Common myeloid progenitor, CD34-positive (primary cell): ENCODE measurements at regions not wholly inside any gene's neighbourhood (a gene's known extent, or its start where the extent isn't known, plus 50 kb on each side); places are given as distances from the start of the nearest gene placed in this dataset.
A peak's percentile ranks its signal among the peaks of the same experiment; 100 is the strongest.

Source experiments
- CTCF ChIA-PET: fragments of 350-600 bp; sonication (Branson Sonifier 250); formaldehyde crosslinking; loops from one replicate; lab custom pipeline; 2021; ENCODE audit warnings: antibody characterized with exemption; lab: Charles Lee
- POLR2A ChIA-PET: fragments of 350-600 bp; sonication (Branson Sonifier 250); formaldehyde crosslinking; loops from one replicate; lab custom pipeline; 2021; ENCODE audit warnings: antibody characterized with exemption; lab: Charles Lee
- DNase-seq, 3 donors: peaks; one replicate each; pipeline versions ENCODE4 v3.0.0 to v3.0.0-alpha.2; 2013
- H3K27ac ChIP-seq, 2 experiments: 1 replicate in 1 of 2; 2 replicates in 1 of 2; pipeline ENCODE4 v1.7.0; 2013; ENCODE audit warnings: inconsistent platforms in 2 of 2, low read length in 2 of 2, mild to moderate bottlenecking in 2 of 2, low read depth in 1 of 2, moderate library complexity in 1 of 2; ENCODE audit not compliant: severe bottlenecking in 2 of 2, insufficient read depth in 1 of 2, poor library complexity in 1 of 2
- H3K27me3 ChIP-seq, 5 experiments: replicated peaks in 2 of 5; 1 replicate in 3 of 5; 2 replicates in 2 of 5; pipeline versions ENCODE4 v1.6.1 to v1.7.0; 2013; ENCODE audit warnings: low read length in 4 of 5, mild to moderate bottlenecking in 2 of 5, moderate library complexity in 2 of 5, inconsistent platforms in 1 of 5; ENCODE audit not compliant: insufficient read depth in 5 of 5, control insufficient read depth in 4 of 5
- H3K36me3 ChIP-seq, 4 experiments: 1 replicate in 2 of 4; 2 replicates in 2 of 4; pipeline versions ENCODE4 v1.6.1 to v1.7.0; 2013; ENCODE audit warnings: low read length in 3 of 4, control low read depth in 1 of 4, mild to moderate bottlenecking in 1 of 4; ENCODE audit not compliant: control insufficient read depth in 4 of 4, insufficient read depth in 4 of 4
- H3K4me1 ChIP-seq, 4 experiments: 1 replicate in 3 of 4; 2 replicates in 1 of 4; pipeline versions ENCODE4 v1.6.1 to v1.7.1; 2013; ENCODE audit warnings: low read length in 3 of 4, mild to moderate bottlenecking in 3 of 4, control low read depth in 1 of 4, inconsistent platforms in 1 of 4, moderate library complexity in 1 of 4; ENCODE audit not compliant: control insufficient read depth in 4 of 4, insufficient read depth in 4 of 4; ENCODE audit errors: control extremely low read depth in 1 of 4
- H3K4me3 ChIP-seq, 7 experiments: 1 replicate in 4 of 7; 2 replicates in 3 of 7; pipeline versions ENCODE4 v1.5.1 to v1.7.0; 2013; ENCODE audit warnings: mild to moderate bottlenecking in 7 of 7, low read length in 6 of 7, moderate library complexity in 6 of 7, inconsistent platforms in 2 of 7, low read depth in 2 of 7, control low read depth in 1 of 7; ENCODE audit not compliant: insufficient read depth in 4 of 7, control insufficient read depth in 1 of 7; ENCODE audit errors: extremely low read depth in 1 of 7
- H3K9me3 ChIP-seq, 5 experiments: 1 replicate in 4 of 5; 2 replicates in 1 of 5; pipeline versions ENCODE4 v1.6.1 to v1.7.1; 2013; ENCODE audit warnings: low read length in 4 of 5, mild to moderate bottlenecking in 2 of 5, inconsistent platforms in 1 of 5, low read depth in 1 of 5, moderate library complexity in 1 of 5; ENCODE audit not compliant: control insufficient read depth in 4 of 5, insufficient read depth in 2 of 5; ENCODE audit errors: control extremely low read depth in 1 of 5
- WGBS: methylation state at CpG from one replicate; pipeline ENCODE4 v1.1.5; 2013; ENCODE audit not compliant: insufficient coverage; 5-methylcytosine and 5-hydroxymethylcytosine counted together

GRCh38 chr3:5840056-5840455 is 652.5 kb downstream of the EDEM1 start:
- Histone ChIP-seq H3K4me3 (no peak overlapping the region), H3K9me3 (peaks cover 0 to 2% (median 0%) of the 10 kb centered on the region in 5 experiments), H3K36me3 (no peaks in the 10 kb centered on the region), H3K4me1 (no peaks in the 10 kb centered on the region), H3K27ac (no peak overlapping the region), H3K27me3 (no peaks in the 10 kb centered on the region)
- ChIA-PET POLR2A (no interaction called here), CTCF (no interaction called here)
- 100% methylated on average over 1 of the region's 3 CpGs for WGBS
- DNase-seq = no peak

- no peak overlapping the region for H3K4me3 ChIP-seq
- ChIA-PET CTCF (no interaction called here), POLR2A (no interaction called here)
- H3K27ac ChIP-seq = no peak overlapping the region
- peaks cover 0 to 2% (median 0%) of the 10 kb centered on the region in 5 experiments for H3K9me3 ChIP-seq
- WGBS = 100% methylated on average over 1 of the region's 2 CpGs
- DNase-seq = no peak
- no peaks in the 10 kb centered on the region for H3K4me1 ChIP-seq
- no peaks in the 10 kb centered on the region for H3K27me3 ChIP-seq
- H3K36me3 ChIP-seq = no peaks in the 10 kb centered on the region
Measured at GRCh38 chr3:5841599-5841998, 654.1 kb downstream of the EDEM1 start.

GRCh38 chr3:5846261-5846660 is 658.8 kb downstream of the EDEM1 start:
- Histone ChIP-seq H3K4me3 (no peak overlapping the region), H3K36me3 (no peaks in the 10 kb centered on the region), H3K27me3 (no peaks in the 10 kb centered on the region), H3K27ac (no peak overlapping the region), H3K4me1 (no peaks in the 10 kb centered on the region), H3K9me3 (no peaks in the 10 kb centered on the region)
- WGBS = 100% methylated on average over 1 of the region's 1 CpG
- POLR2A ChIA-PET = no interaction called here
- peak in 1 of 3 donors; percentile 3 for DNase-seq
- CTCF ChIA-PET = no interaction called here

- Histone ChIP-seq H3K27ac (no peak overlapping the region), H3K4me3 (no peak overlapping the region), H3K9me3 (no peaks in the 10 kb centered on the region), H3K27me3 (no peaks in the 10 kb centered on the region), H3K36me3 (no peaks in the 10 kb centered on the region), H3K4me1 (no peaks in the 10 kb centered on the region)
- DNase-seq = no peak
- POLR2A ChIA-PET = no interaction called here
- CTCF ChIA-PET = interaction anchor here (0.7 kb wide), 1 partner anchor 544 kb away, joined by 3 read pairs; no protein-coding TSS in a partner anchor
- no CpG with 5 or more reads among the region's 3 CpGs for WGBS
Measured at GRCh38 chr3:5861151-5861550, 673.6 kb downstream of the EDEM1 start.

- CTCF ChIA-PET = interaction anchor here (0.9 kb wide), 1 partner anchor 8 kb away, joined by 3 read pairs; no protein-coding TSS in a partner anchor
- POLR2A ChIA-PET = interaction anchor here (0.5 kb wide), 1 partner anchor 20 kb away, joined by 3 read pairs; no protein-coding TSS in a partner anchor
Measured at GRCh38 chr3:5874931-5875341, 687.4 kb downstream of the EDEM1 start.

GRCh38 chr3:5888851-5889250 is 701.3 kb downstream of the EDEM1 start:
- Histone ChIP-seq H3K36me3 (no peaks in the 10 kb centered on the region), H3K27me3 (no peaks in the 10 kb centered on the region), H3K4me1 (no peaks in the 10 kb centered on the region), H3K27ac (no peak overlapping the region), H3K4me3 (no peak overlapping the region), H3K9me3 (no peaks in the 10 kb centered on the region)
- ChIA-PET CTCF (no interaction called here), POLR2A (no interaction called here)
- WGBS = 100% methylated on average over 2 of the region's 3 CpGs
- DNase-seq = no peak

More at GRCh38 chr3:5874931-5875341, 687.4 kb downstream of the EDEM1 start:
- no peaks in the 10 kb centered on the region for H3K9me3 ChIP-seq
- H3K4me1 ChIP-seq = no peaks in the 10 kb centered on the region
- no peak overlapping the region for H3K27ac ChIP-seq
- no peak for DNase-seq
- H3K36me3 ChIP-seq = no peaks in the 10 kb centered on the region
- no peaks in the 10 kb centered on the region for H3K27me3 ChIP-seq
- H3K4me3 ChIP-seq = no peak overlapping the region
- WGBS = 94% methylated on average over 2 of the region's 2 CpGs

GRCh38 chr3:5889374-5889773 is 701.9 kb downstream of the EDEM1 start:
- Histone ChIP-seq H3K27ac (no peak overlapping the region), H3K27me3 (no peaks in the 10 kb centered on the region)

More at GRCh38 chr3:5889374-5889773, 701.9 kb downstream of the EDEM1 start:
- no CpG with 5 or more reads among the region's 3 CpGs for WGBS
- ChIA-PET CTCF (no interaction called here), POLR2A (no interaction called here)
- Histone ChIP-seq H3K9me3 (no peaks in the 10 kb centered on the region), H3K36me3 (no peaks in the 10 kb centered on the region), H3K4me3 (no peak overlapping the region), H3K4me1 (no peaks in the 10 kb centered on the region)
- no peak for DNase-seq
